ENCODE measurements at regions not wholly inside any gene's neighbourhood (a gene's known extent, or its start where the extent isn't known, plus 50 kb on each side); places are given as distances from the start of the nearest gene placed in this dataset.

DNA sequence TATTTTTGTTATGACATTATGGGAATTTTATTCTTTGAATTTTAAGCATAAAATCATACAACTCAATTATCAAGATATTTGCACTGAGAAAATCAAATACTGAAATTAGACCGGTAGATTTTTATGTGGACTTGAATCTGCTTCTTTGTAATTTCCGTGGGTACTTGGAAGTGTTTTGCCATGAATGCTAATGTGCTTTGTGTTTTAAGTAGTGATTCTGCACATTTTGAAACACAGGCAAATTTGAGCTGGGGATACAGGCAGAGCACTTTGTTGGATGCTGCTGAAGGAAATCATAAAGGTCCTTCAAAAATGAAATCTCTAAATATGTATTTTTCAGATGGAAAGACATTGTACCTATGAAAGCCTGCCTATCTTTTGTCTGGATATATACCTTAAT lies 446.3 kb upstream of the POU3F3 start:
- Histone ChIP-seq H3K4me3 (ENCODE audit: low read length) (no peak overlapping the region), H3K9me3 (ENCODE audit: control insufficient read depth, low read length) (no peaks in the 10 kb centered on the region), H3K4me1 (ENCODE audit: control insufficient read depth, insufficient read depth, low read length) (peaks cover 4% of the 10 kb centered on the region), H3K9ac (ENCODE audit: extremely low read depth, low read length, poor library complexity, severe bottlenecking) (no peak overlapping the region), H3K27ac (ENCODE audit: low read depth, low read length) (peak overlapping the region; percentile 10), H3K36me3 (ENCODE audit: control insufficient read depth, insufficient read depth, low read length) (no peaks in the 10 kb centered on the region), H3K27me3 (ENCODE audit: control insufficient read depth, insufficient read depth, low read length, poor library complexity, severe bottlenecking) (no peaks in the 10 kb centered on the region)
- no peaks in the 10 kb centered on the region for H3K36me3 Mint-ChIP-seq (ENCODE audit: low read depth)
- H3K4me3 Mint-ChIP-seq = no peak overlapping the region
- 78 to 89% methylated on average over 2 of the region's 2 CpGs for WGBS, 2 experiments (ENCODE audit: insufficient coverage in 1 of 2, insufficient read length in 1 of 2)
- no peak overlapping the region for H3K27ac Mint-ChIP-seq
- TF ChIP-seq, protein P1, sequence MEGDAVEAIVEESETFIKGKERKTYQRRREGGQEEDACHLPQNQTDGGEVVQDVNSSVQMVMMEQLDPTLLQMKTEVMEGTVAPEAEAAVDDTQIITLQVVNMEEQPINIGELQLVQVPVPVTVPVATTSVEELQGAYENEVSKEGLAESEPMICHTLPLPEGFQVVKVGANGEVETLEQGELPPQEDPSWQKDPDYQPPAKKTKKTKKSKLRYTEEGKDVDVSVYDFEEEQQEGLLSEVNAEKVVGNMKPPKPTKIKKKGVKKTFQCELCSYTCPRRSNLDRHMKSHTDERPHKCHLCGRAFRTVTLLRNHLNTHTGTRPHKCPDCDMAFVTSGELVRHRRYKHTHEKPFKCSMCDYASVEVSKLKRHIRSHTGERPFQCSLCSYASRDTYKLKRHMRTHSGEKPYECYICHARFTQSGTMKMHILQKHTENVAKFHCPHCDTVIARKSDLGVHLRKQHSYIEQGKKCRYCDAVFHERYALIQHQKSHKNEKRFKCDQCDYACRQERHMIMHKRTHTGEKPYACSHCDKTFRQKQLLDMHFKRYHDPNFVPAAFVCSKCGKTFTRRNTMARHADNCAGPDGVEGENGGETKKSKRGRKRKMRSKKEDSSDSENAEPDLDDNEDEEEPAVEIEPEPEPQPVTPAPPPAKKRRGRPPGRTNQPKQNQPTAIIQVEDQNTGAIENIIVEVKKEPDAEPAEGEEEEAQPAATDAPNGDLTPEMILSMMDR (conservative IDR thresholded peaks at IDR 0.05) = no peak
- no peaks in the 10 kb centered on the region for H3K9me3 Mint-ChIP-seq
- H3K4me1 Mint-ChIP-seq = peaks cover 4% of the 10 kb centered on the region
- no peaks in the 10 kb centered on the region for H3K27me3 Mint-ChIP-seq (ENCODE audit: insufficient read depth)
- no peak for DNase-seq

DNA sequence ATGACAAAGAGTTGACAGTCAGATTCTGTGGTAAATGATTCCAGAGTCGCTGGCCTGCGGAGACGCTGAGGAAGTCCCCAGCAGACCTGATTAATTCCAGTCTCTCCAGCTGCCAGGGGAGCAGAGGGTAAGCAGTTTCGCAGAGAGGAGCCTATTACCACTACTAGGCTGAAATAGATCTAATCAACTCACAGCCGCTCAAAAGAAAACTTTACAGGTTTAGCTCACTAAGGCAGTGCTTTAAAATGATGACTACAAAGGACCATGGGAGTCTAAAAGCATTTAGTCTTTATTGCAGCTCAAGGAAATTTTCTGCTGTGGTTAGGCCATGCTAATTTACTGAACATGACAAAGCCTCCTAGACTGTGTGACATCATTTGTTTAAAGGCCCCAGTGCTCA lies 445.6 kb upstream of the POU3F3 start:
- Histone ChIP-seq H3K27me3 (ENCODE audit: control insufficient read depth, insufficient read depth, low read length, poor library complexity, severe bottlenecking) (no peaks in the 10 kb centered on the region), H3K4me3 (ENCODE audit: low read length) (no peak overlapping the region), H3K4me1 (ENCODE audit: control insufficient read depth, insufficient read depth, low read length) (peaks cover 4% of the 10 kb centered on the region), H3K27ac (ENCODE audit: low read depth, low read length) (peak overlapping the region; percentile 89), H3K9me3 (ENCODE audit: control insufficient read depth, low read length) (no peaks in the 10 kb centered on the region), H3K9ac (ENCODE audit: extremely low read depth, low read length, poor library complexity, severe bottlenecking) (no peak overlapping the region), H3K36me3 (ENCODE audit: control insufficient read depth, insufficient read depth, low read length) (no peaks in the 10 kb centered on the region)
- TF ChIP-seq, protein P1 (conservative IDR thresholded peaks at IDR 0.05) = no peak
- DNase-seq = peak; percentile 63
- Mint-ChIP-seq H3K9me3 (no peaks in the 10 kb centered on the region), H3K4me1 (peaks cover 4% of the 10 kb centered on the region), H3K27me3 (ENCODE audit: insufficient read depth) (no peaks in the 10 kb centered on the region), H3K4me3 (no peak overlapping the region), H3K27ac (no peak overlapping the region), H3K36me3 (ENCODE audit: low read depth) (no peaks in the 10 kb centered on the region)
- 12 to 34% methylated on average over 5 of the region's 5 CpGs for WGBS, 2 experiments (ENCODE audit: insufficient coverage in 1 of 2, insufficient read length in 1 of 2)

DNA sequence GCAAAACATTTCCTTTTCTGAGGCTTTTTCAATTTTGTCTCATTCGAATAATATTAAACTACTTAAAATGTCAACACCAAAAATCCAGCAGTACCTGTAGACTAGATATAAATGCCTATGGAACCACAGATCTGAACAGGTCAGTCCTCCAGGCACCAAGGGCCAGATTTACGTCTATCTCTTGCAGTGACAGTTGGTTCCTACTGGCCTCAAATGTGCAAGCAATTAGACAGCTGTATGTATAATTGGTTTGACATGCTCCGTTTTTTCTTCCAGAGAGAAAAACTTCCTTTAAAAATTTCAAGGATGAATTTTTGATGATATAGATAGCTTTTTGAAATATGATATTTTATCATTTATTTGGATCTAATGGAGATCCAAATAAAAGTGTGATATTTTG lies 443.8 kb upstream of the POU3F3 start:
- Histone ChIP-seq H3K9ac (ENCODE audit: extremely low read depth, low read length, poor library complexity, severe bottlenecking) (no peak overlapping the region), H3K4me3 (ENCODE audit: low read length) (no peak overlapping the region), H3K36me3 (ENCODE audit: control insufficient read depth, insufficient read depth, low read length) (no peaks in the 10 kb centered on the region), H3K4me1 (ENCODE audit: control insufficient read depth, insufficient read depth, low read length) (peaks cover 4% of the 10 kb centered on the region), H3K27me3 (ENCODE audit: control insufficient read depth, insufficient read depth, low read length, poor library complexity, severe bottlenecking) (no peaks in the 10 kb centered on the region), H3K9me3 (ENCODE audit: control insufficient read depth, low read length) (no peaks in the 10 kb centered on the region), H3K27ac (ENCODE audit: low read depth, low read length) (no peak overlapping the region)
- Mint-ChIP-seq H3K4me1 (peaks cover 17% of the 10 kb centered on the region), H3K27me3 (ENCODE audit: insufficient read depth) (peaks cover 9% of the 10 kb centered on the region), H3K4me3 (no peak overlapping the region), H3K9me3 (no peaks in the 10 kb centered on the region), H3K36me3 (ENCODE audit: low read depth) (no peaks in the 10 kb centered on the region), H3K27ac (no peak overlapping the region)
- no peak for DNase-seq
- WGBS, 2 experiments (ENCODE audit: insufficient coverage in 1 of 2, insufficient read length in 1 of 2) = 81 to 91% methylated on average over 3 of the region's 3 CpGs
- TF ChIP-seq, protein P1 (conservative IDR thresholded peaks at IDR 0.05) = no peak
